ENCODE measurements at regions not wholly inside any gene's neighbourhood (a gene's known extent, or its start where the extent isn't known, plus 50 kb on each side); places are given as distances from the start of the nearest gene placed in this dataset.
"Not testable (repeated sequence)": the region's sequence is repeated elsewhere in the genome, so short reads cannot be mapped to it uniquely, and the experiment has no call there.

DNA sequence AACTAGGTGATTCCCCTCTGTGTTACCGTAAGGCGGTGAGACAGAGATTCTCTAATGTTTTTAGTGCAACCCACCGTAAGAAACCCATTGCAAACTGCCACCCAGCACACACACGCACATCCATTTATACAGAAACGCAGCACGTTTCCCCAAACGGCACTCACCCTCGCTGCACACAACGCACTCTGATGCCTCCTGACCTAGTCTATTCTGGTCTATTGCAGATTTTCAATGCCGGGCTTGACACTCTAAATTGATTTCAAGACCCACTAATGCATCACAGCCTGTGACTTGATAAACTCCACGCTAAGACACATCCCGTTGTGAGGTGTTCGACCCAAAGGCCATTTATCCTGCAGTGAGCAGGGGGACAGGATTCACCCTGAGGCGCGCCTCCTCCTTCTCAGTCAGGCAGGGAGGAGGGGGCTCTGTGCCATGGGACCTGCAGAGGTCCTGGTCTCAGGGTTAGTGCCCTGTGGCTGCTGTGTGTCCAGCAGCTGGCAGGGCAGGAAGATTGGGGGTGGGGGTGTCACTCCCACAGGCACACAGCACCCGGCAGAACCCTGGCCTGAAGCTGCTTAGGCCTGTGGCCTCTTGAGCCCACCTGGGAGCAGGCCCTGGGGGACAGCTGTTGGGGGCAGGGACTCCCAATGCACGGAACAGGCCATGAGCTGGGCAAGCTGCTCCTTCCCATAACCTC is 335.6 kb downstream of the PREX1 start:
- no peak for DNase-seq (ENCODE audit: extremely low read depth, low read depth, low spot score)

DNA sequence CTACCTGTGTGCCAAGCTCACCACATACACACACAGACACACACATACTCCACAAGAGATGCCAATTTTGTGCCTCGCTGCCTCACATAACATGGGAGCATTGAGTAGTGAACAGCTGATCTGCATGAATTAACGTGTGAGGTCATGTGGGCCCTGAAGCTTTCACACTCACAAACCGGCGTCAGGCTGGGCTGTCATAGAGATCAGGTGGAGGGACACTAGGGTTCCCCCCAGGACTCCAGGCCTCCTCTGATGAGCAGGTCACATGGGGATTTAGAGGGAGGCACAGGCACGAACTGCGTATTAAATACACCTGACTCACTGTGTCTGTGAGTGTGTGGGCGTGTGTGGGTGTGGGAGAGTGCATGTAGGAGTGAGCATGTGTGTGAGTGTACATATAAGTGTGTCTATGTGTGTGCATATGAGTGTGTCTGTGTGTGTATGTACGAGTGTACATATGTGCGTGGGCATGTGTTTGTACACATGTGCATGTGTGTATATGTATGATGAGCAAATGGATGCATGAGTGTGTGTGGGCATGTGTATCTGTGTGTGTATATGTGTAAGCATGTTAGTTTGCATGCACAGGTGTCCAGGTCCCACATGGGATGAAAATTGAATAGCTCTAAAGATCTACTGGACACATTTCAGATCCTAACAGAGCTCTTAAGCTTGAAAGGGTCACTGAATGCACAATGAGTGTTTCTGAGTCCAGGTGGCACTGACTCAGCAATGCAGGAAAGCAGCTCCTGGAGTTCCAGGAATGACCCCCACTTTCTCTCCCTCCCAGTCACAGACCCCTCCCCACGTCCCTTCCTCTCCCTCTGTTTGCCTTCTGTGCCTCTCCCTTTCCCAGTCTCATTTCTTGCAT is 336.6 kb downstream of the PREX1 start:
- DNase-seq (ENCODE audit: extremely low read depth, low read depth, low spot score), result no peak

- not testable (repeated sequence) for DNase-seq (ENCODE audit: extremely low read depth, low read depth, low spot score)
These were observed 337.5 kb downstream of the PREX1 start for GRCh38 chr20:48490341-48490740.

- DNase-seq (ENCODE audit: extremely low read depth, low read depth, low spot score), result no peak
These were observed 338.1 kb downstream of the PREX1 start for GRCh38 chr20:48489656-48490055.

DNA sequence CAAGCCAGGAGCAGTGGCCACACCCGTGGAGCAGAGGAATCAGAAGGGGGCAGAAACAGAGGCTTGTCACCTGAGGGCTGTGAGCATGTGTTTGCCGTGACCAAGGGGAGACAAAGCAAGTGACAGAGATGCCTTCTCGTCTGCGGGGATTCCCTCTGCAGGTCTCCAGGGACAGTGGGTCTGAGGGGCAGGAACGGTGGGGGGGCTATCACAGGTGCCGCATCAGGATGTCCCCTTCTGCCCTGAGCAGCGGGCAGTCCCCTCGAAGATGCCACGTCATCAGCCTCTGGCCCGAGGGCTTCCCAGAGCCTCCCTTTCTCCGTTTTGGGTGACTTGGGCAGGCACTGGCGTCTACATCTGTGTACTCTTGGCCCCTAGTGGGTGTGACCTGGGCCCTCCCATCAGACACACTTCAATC is 338.7 kb downstream of the PREX1 start:
- DNase-seq (ENCODE audit: extremely low read depth, low read depth, low spot score), result no peak

DNA sequence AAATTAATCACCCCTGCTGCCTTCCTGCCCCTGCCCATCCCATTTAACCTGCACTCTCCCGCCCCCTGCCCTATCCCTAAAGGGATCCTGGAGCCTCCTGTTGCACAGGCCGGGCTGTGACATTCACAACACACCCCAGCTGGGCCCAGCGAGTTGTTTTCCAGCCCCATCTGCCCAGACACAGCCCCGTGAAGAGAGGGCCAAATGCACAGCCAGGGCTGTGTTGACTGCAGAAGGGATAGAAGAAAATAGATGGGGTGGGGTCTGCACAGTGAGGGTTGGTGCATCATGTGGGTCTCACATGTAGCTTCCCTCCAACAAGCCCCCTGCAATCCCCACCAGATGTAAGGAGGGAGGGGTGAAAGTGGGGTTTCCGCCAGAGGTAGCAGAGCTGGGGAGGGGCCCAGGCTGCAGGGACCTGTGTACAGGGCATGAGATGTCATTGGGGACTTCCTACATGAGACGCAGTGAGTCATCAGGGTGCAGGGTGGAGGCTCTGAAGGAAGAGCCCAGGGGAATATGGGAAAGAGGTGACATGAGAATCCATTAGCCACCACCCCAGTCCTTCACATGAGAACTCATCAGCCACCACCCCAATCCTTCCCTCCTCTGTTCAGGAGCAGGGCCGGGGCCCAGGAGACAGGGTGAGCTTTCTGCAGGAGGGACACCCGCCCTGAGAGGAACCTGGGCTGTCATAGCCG is 339.3 kb downstream of the PREX1 start:
- DNase-seq (ENCODE audit: extremely low read depth, low read depth, low spot score), result not testable (repeated sequence)

- DNase-seq (ENCODE audit: extremely low read depth, low read depth, low spot score), result no peak
These were observed 341.7 kb downstream of the PREX1 start for GRCh38 chr20:48486065-48486464.

GRCh38 chr20:48485153-48485552 is 342.6 kb downstream of the PREX1 start:
- DNase-seq (ENCODE audit: extremely low read depth, low read depth, low spot score), result not testable (repeated sequence)

GRCh38 chr20:48483334-48484066 is 344.3 kb downstream of the PREX1 start:
- no peak for DNase-seq (ENCODE audit: extremely low read depth, low read depth, low spot score)

- DNase-seq (ENCODE audit: extremely low read depth, low read depth, low spot score), result no peak
These were observed 345.0 kb downstream of the PREX1 start for GRCh38 chr20:48482790-48483189.

DNA sequence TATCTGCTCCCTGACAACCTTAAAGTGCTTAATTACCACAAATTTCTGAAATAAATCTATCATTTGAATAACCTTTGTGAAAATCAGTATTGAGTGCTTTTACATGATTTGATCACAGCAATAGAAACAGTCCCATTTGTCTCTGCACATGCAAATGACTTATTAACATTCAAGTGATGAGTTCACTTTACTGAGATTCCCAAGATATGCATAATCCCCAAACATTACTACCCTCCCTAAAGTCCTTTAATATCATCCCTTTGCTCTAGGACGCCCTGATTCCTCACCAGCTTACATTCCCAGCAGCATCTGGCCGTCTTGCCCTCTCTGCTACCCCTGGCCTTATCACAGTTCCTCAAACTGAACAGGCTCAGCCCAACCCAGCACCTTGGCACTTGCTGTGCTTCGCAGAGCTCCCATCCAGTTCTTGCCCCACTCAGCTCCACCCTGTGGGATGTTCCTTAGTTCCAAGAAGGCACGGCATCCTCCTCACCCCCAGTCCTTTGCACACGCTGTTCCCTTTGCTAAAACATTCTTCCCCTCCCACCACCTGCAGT is 347.5 kb downstream of the PREX1 start:
- no peak for DNase-seq (ENCODE audit: extremely low read depth, low read depth, low spot score)

DNA sequence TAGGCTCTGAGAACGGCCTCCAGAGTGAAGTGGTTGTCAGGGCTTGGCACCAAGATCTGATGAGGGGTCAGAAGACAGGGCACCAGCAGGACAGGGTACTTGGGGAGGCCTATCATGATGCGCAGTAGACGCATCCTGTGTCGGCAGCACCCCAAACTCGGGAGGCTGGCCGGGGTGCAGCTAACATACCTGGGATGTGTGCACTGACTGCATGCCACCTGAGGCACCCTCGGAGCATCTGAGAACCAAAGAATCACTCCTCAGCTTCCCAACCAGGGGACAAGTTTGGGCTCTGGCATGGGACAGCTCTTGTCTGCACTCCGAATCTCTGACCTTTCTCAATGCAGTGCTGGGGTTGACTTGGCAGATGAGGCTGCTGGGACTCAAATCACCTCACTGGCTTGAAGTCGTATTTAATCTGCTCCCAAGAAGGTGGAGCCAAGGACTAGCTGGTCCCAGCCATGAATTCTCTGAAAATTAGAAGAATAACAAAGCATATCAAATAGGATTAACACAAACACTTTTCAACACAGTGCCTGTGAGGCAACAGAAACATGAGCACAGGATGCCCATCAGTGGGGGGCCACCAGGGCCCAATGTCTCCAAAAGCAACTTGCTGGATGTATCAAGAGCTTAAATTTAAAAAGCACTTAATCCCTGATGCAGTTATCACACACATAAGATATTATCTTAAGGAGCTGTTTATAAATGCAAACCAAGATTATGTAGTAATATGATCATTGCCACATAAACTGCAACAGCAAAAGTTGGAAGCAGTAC is 348.8 kb downstream of the PREX1 start:
- no peak for DNase-seq (ENCODE audit: extremely low read depth, low read depth, low spot score)

GRCh38 chr20:48478370-48478769 is 349.4 kb downstream of the PREX1 start:
- DNase-seq (ENCODE audit: extremely low read depth, low read depth, low spot score), result no peak

DNA sequence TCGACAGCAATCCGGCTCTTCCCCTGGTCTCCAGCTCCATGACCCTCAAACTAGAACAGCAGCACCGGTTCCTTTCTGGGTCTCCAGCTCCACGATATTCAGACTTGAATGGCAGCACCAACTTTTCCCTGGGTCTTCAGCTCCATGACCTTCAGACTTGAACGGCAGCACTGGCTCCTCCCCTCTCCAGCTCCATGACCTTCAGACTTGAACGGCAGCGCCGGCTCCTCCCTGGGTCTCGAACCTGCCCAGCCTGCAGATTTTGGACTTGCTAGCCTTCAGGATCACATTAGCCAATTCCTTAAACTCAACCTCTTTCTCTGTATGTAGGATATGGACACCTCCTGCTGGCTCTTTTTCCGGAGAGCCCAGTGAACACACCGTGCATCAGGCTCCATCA is 350.9 kb downstream of the PREX1 start:
- DNase-seq (ENCODE audit: extremely low read depth, low read depth, low spot score), result no peak

GRCh38 chr20:48474022-48474421 is 353.8 kb downstream of the PREX1 start:
- no peak for DNase-seq (ENCODE audit: extremely low read depth, low read depth, low spot score)

- DNase-seq (ENCODE audit: extremely low read depth, low read depth, low spot score), result no peak
These were observed 355.9 kb downstream of the PREX1 start for GRCh38 chr20:48471759-48472408.

DNA sequence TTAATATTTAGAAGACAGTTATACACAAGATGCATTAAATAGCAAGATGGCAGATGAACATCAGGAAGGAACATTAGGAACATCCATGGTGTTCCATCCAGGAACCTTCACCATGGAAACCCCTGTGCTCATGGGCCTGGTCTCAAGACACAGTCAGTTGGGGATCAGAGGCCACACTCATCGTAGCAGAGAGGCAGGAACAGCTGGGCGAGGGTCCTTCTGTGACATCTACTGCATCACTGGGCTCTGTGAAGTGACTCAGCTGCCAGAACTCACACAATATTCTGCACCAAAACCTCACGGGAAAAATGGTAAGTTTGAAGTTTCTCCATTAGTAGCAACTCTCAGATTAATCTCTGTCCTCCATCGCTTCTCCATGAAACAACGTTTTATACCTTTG is 356.6 kb downstream of the PREX1 start:
- no peak for DNase-seq (ENCODE audit: extremely low read depth, low read depth, low spot score)

GRCh38 chr20:48470141-48470540 is 357.7 kb downstream of the PREX1 start:
- no peak for DNase-seq (ENCODE audit: extremely low read depth, low read depth, low spot score)

- DNase-seq (ENCODE audit: extremely low read depth, low read depth, low spot score), result no peak
These were observed 358.8 kb downstream of the PREX1 start for GRCh38 chr20:48469026-48469425.

Data from glomerular endothelial cell (primary cell).